CD4-positive, CD25-positive, alpha-beta regulatory T cell (primary cell): ENCODE measurements at regions not wholly inside any gene's neighbourhood (a gene's known extent, or its start where the extent isn't known, plus 50 kb on each side); places are given as distances from the start of the nearest gene placed in this dataset.

Source experiments
- ATAC-seq, 2 donors: fragments of 150-1000 bp; cut with Tn5 transposase; one replicate each; pipeline ENCODE4 v1.10.0; 2021; ENCODE audit warnings: low read depth in 2 of 2, moderate number of reproducible peaks in 2 of 2, moderate library complexity in 1 of 2
- DNase-seq, 3 donors: peaks; one replicate each; pipeline versions ENCODE4 v3.0.0 to v3.0.0-alpha.2; 2012 to 2022; ENCODE audit warnings: mixed read lengths in 1 of 3
- H3K27ac ChIP-seq: one replicate; pipeline ENCODE4 v1.7.0; 2013; ENCODE audit warnings: mild to moderate bottlenecking, low read length; ENCODE audit not compliant: insufficient read depth, poor library complexity, severe bottlenecking
- H3K27me3 ChIP-seq: one replicate; pipeline ENCODE4 v1.7.0; 2013; ENCODE audit warnings: low read length; ENCODE audit not compliant: control insufficient read depth, insufficient read depth
- H3K36me3 ChIP-seq: one replicate; pipeline ENCODE4 v1.7.0; 2013; ENCODE audit warnings: mild to moderate bottlenecking, low read length, moderate library complexity; ENCODE audit not compliant: control insufficient read depth, insufficient read depth
- H3K4me1 ChIP-seq: 2 replicates; pipeline ENCODE4 v1.7.0; 2013; ENCODE audit warnings: mild to moderate bottlenecking, low read length; ENCODE audit not compliant: insufficient read depth, control insufficient read depth, poor library complexity, severe bottlenecking
- H3K4me3 ChIP-seq: one replicate; pipeline ENCODE4 v1.7.0; 2013; ENCODE audit warnings: low read depth, mild to moderate bottlenecking, low read length, moderate library complexity
- H3K9me3 ChIP-seq, 2 experiments: 1 replicate in 1 of 2; 2 replicates in 1 of 2; pipeline ENCODE4 v1.7.0; 2013; ENCODE audit warnings: low read length in 2 of 2, mild to moderate bottlenecking in 1 of 2, moderate library complexity in 1 of 2; ENCODE audit not compliant: control insufficient read depth in 2 of 2
- H3K27ac Mint-ChIP-seq, 3 donors: one replicate each; pipeline ENCODE4 v1.8.0; 2020 to 2022; ENCODE audit warnings: mild to moderate bottlenecking in 3 of 3, mixed read lengths in 3 of 3, moderate library complexity in 2 of 3
- H3K27me3 Mint-ChIP-seq: one replicate; pipeline ENCODE4 v1.8.0; 2022; ENCODE audit warnings: mild to moderate bottlenecking, mixed read lengths
- H3K36me3 Mint-ChIP-seq: one replicate; pipeline ENCODE4 v1.8.0; 2020; ENCODE audit warnings: mixed read lengths
- H3K4me1 Mint-ChIP-seq, 4 donors: one replicate each; pipeline ENCODE4 v1.8.0; 2020 to 2022; ENCODE audit warnings: mixed read lengths in 4 of 4, mild to moderate bottlenecking in 1 of 4
- H3K4me3 Mint-ChIP-seq, 4 donors: one replicate each; pipeline ENCODE4 v1.8.0; 2020 to 2022; ENCODE audit warnings: mild to moderate bottlenecking in 4 of 4, mixed read lengths in 4 of 4, moderate library complexity in 3 of 4
- H3K9me3 Mint-ChIP-seq, 7 donors: one replicate each; pipeline ENCODE4 v1.8.0; 2020 to 2022; ENCODE audit warnings: mixed read lengths in 7 of 7, mild to moderate bottlenecking in 3 of 7, moderate library complexity in 2 of 7

- Mint-ChIP-seq H3K4me3 (no peak overlapping the region), H3K36me3 (no peaks in the 10 kb centered on the region), H3K4me1 (no peaks in the 10 kb centered on the region), H3K9me3 (peaks cover 0 to 15% (median 3%) of the 10 kb centered on the region in 7 donors), H3K27ac (no peak overlapping the region), H3K27me3 (no peaks in the 10 kb centered on the region)
- ATAC-seq = no peak
- Histone ChIP-seq H3K36me3 (no peaks in the 10 kb centered on the region), H3K9me3 (no peaks in the 10 kb centered on the region), H3K27me3 (no peaks in the 10 kb centered on the region), H3K4me1 (no peaks in the 10 kb centered on the region), H3K4me3 (no peak overlapping the region), H3K27ac (no peak overlapping the region)
- DNase-seq = no peak
Observed at GRCh38 chr5:107058235-107058634, 612.5 kb downstream of the EFNA5 start.

GRCh38 chr5:107056278-107056677 is 614.5 kb downstream of the EFNA5 start:
- Mint-ChIP-seq H3K27me3 (no peaks in the 10 kb centered on the region), H3K9me3 (peaks cover 0 to 12% (median 3%) of the 10 kb centered on the region in 7 donors), H3K36me3 (no peaks in the 10 kb centered on the region), H3K4me3 (no peak overlapping the region), H3K4me1 (no peaks in the 10 kb centered on the region), H3K27ac (no peak overlapping the region)
- Histone ChIP-seq H3K27me3 (no peaks in the 10 kb centered on the region), H3K4me3 (no peak overlapping the region), H3K36me3 (no peaks in the 10 kb centered on the region), H3K4me1 (no peaks in the 10 kb centered on the region), H3K27ac (no peak overlapping the region), H3K9me3 (no peaks in the 10 kb centered on the region)
- no peak for ATAC-seq
- DNase-seq = no peak

- H3K27me3 ChIP-seq = no peaks in the 10 kb centered on the region
- no peaks in the 10 kb centered on the region for H3K27me3 Mint-ChIP-seq
- DNase-seq (no peak), ATAC-seq (no peak)
- no peak overlapping the region for H3K4me3 ChIP-seq
- H3K4me1 ChIP-seq = no peaks in the 10 kb centered on the region
- H3K9me3 ChIP-seq = no peaks in the 10 kb centered on the region
- no peaks in the 10 kb centered on the region for H3K36me3 ChIP-seq
- no peaks in the 10 kb centered on the region for H3K36me3 Mint-ChIP-seq
- H3K27ac ChIP-seq = no peak overlapping the region
- H3K27ac Mint-ChIP-seq = no peak overlapping the region
- H3K9me3 Mint-ChIP-seq = peaks cover 0 to 8% (median 4%) of the 10 kb centered on the region in 7 donors
- H3K4me3 Mint-ChIP-seq = no peak overlapping the region
- no peaks in the 10 kb centered on the region for H3K4me1 Mint-ChIP-seq
Observed at GRCh38 chr5:107047048-107047447, 623.7 kb downstream of the EFNA5 start.

GRCh38 chr5:107043665-107044064 is 627.1 kb downstream of the EFNA5 start:
- Mint-ChIP-seq H3K36me3 (no peaks in the 10 kb centered on the region), H3K27ac (no peak overlapping the region), H3K4me1 (no peaks in the 10 kb centered on the region), H3K9me3 (peaks cover 0 to 7% (median 3%) of the 10 kb centered on the region in 7 donors), H3K27me3 (no peaks in the 10 kb centered on the region), H3K4me3 (no peak overlapping the region)
- Histone ChIP-seq H3K4me1 (no peaks in the 10 kb centered on the region), H3K27me3 (no peaks in the 10 kb centered on the region), H3K36me3 (no peaks in the 10 kb centered on the region), H3K27ac (no peak overlapping the region), H3K9me3 (no peaks in the 10 kb centered on the region), H3K4me3 (no peak overlapping the region)
- DNase-seq = no peak
- ATAC-seq = no peak

GRCh38 chr5:107040907-107041306 is 629.8 kb downstream of the EFNA5 start:
- Mint-ChIP-seq H3K4me1 (no peaks in the 10 kb centered on the region), H3K27ac (no peak overlapping the region), H3K9me3 (peaks cover 3 to 13% (median 8%) of the 10 kb centered on the region in 7 donors), H3K36me3 (no peaks in the 10 kb centered on the region), H3K4me3 (peak overlapping the region in 1 of 4 donors; percentile 44), H3K27me3 (no peaks in the 10 kb centered on the region)
- Histone ChIP-seq H3K4me1 (no peaks in the 10 kb centered on the region), H3K36me3 (no peaks in the 10 kb centered on the region), H3K9me3 (no peaks in the 10 kb centered on the region), H3K27ac (no peak overlapping the region), H3K27me3 (no peaks in the 10 kb centered on the region), H3K4me3 (no peak overlapping the region)
- ATAC-seq (no peak), DNase-seq (no peak)

- H3K4me3 Mint-ChIP-seq = no peak overlapping the region
- H3K27ac ChIP-seq = no peak overlapping the region
- H3K9me3 Mint-ChIP-seq = peaks cover 0 to 13% (median 7%) of the 10 kb centered on the region in 7 donors
- H3K36me3 Mint-ChIP-seq = no peaks in the 10 kb centered on the region
- no peaks in the 10 kb centered on the region for H3K9me3 ChIP-seq
- no peak overlapping the region for H3K4me3 ChIP-seq
- no peaks in the 10 kb centered on the region for H3K36me3 ChIP-seq
- no peaks in the 10 kb centered on the region for H3K4me1 ChIP-seq
- H3K4me1 Mint-ChIP-seq = no peaks in the 10 kb centered on the region
- H3K27me3 ChIP-seq = no peaks in the 10 kb centered on the region
- no peaks in the 10 kb centered on the region for H3K27me3 Mint-ChIP-seq
- ATAC-seq (no peak), DNase-seq (no peak)
- no peak overlapping the region for H3K27ac Mint-ChIP-seq
Observed at GRCh38 chr5:107032629-107033028, 638.1 kb downstream of the EFNA5 start.

GRCh38 chr5:107028938-107029337 is 641.8 kb downstream of the EFNA5 start:
- H3K4me3 Mint-ChIP-seq = no peak overlapping the region
- H3K27ac Mint-ChIP-seq = no peak overlapping the region
- no peak for ATAC-seq
- no peaks in the 10 kb centered on the region for H3K4me1 Mint-ChIP-seq
- no peaks in the 10 kb centered on the region for H3K36me3 Mint-ChIP-seq
- H3K4me1 ChIP-seq = no peaks in the 10 kb centered on the region
- H3K4me3 ChIP-seq = no peak overlapping the region
- H3K27ac ChIP-seq = no peak overlapping the region
- peaks cover 0 to 3% (median 0%) of the 10 kb centered on the region in 7 donors for H3K9me3 Mint-ChIP-seq
- DNase-seq = no peak
- H3K9me3 ChIP-seq = no peaks in the 10 kb centered on the region
- H3K36me3 ChIP-seq = no peaks in the 10 kb centered on the region
- no peaks in the 10 kb centered on the region for H3K27me3 ChIP-seq
- no peaks in the 10 kb centered on the region for H3K27me3 Mint-ChIP-seq

- H3K4me1 Mint-ChIP-seq = no peaks in the 10 kb centered on the region
- no peaks in the 10 kb centered on the region for H3K27me3 ChIP-seq
- ATAC-seq (no peak), DNase-seq (no peak)
- no peak overlapping the region for H3K4me3 Mint-ChIP-seq
- H3K4me1 ChIP-seq = no peaks in the 10 kb centered on the region
- H3K9me3 ChIP-seq = no peaks in the 10 kb centered on the region
- H3K27me3 Mint-ChIP-seq = no peaks in the 10 kb centered on the region
- H3K4me3 ChIP-seq = no peak overlapping the region
- H3K9me3 Mint-ChIP-seq = peaks cover 0 to 3% (median 0%) of the 10 kb centered on the region in 7 donors
- H3K27ac Mint-ChIP-seq = no peak overlapping the region
- no peaks in the 10 kb centered on the region for H3K36me3 ChIP-seq
- no peak overlapping the region for H3K27ac ChIP-seq
- H3K36me3 Mint-ChIP-seq = no peaks in the 10 kb centered on the region
Observed at GRCh38 chr5:107025712-107026497, 644.8 kb downstream of the EFNA5 start.
